ENCODE measurements at regions not wholly inside any gene's neighbourhood (a gene's known extent, or its start where the extent isn't known, plus 50 kb on each side); places are given as distances from the start of the nearest gene placed in this dataset.

GRCh38 chr2:234638966-234639365 is 142.1 kb upstream of the ARL4C start:
- 95% methylated on average over 1 of the region's 1 CpG for WGBS (ENCODE audit: insufficient coverage, insufficient replicate concordance, low lambda C conversion rate, missing lambda C conversion rate)
- H3K79me2 ChIP-seq (ENCODE audit: control insufficient read depth, insufficient read depth, low read length) = no peaks in the 10 kb centered on the region
- no peaks in the 10 kb centered on the region for H3K36me3 ChIP-seq (ENCODE audit: control insufficient read depth in 2 of 2, insufficient read depth in 2 of 2, low read length in 1 of 2)
- no peak overlapping the region for H3K9ac ChIP-seq (ENCODE audit: control insufficient read depth, insufficient read depth, low read length)
- ChIA-PET RAD21 (ENCODE audit: unreplicated experiment) (no interaction called here), CTCF (interaction anchor here (0.8 kb wide), 1 partner anchor 28 kb away, joined by 3 read pairs; no protein-coding TSS in a partner anchor), POLR2A (no interaction called here), SMC1A (ENCODE audit: uncharacterized antibody, unreplicated experiment) (no interaction called here)
- DNase-seq (ENCODE audit: low read depth, low spot score) = no peak
- ATAC-seq = no peak
- no peaks in the 10 kb centered on the region for H3K27me3 ChIP-seq (replicated peaks in 1 of 2; ENCODE audit: control insufficient read depth in 2 of 2, insufficient read depth in 2 of 2, low read length in 1 of 2)
- TF ChIP-seq POU2F2 (IDR thresholded peaks at IDR 0.05; ENCODE audit: borderline replicate concordance, low read depth, low read length) = no peak
- no peak for TF ChIP-seq RB1 (IDR thresholded peaks at IDR 0.05; ENCODE audit: borderline replicate concordance)
- no peak for TF ChIP-seq HDAC6 (IDR thresholded peaks at IDR 0.05; ENCODE audit: unreplicated experiment)
- no peak for TF ChIP-seq CHD2 (IDR thresholded peaks at IDR 0.05; ENCODE audit: borderline replicate concordance, low read depth, low read length)
- no peak for TF ChIP-seq JUND (IDR thresholded peaks at IDR 0.05; ENCODE audit: low read depth, low read length)
- TF ChIP-seq WRNIP1 (IDR thresholded peaks at IDR 0.05; ENCODE audit: borderline replicate concordance, low read depth, low read length) = no peak
- TF ChIP-seq ZNF207 (IDR thresholded peaks at IDR 0.05; ENCODE audit: borderline replicate concordance) = no peak
- BruUV-seq (replicated peaks) = no TSS peak
- H3K9me3 ChIP-seq (replicated peaks; ENCODE audit: control insufficient read depth, insufficient read depth, low read length) = no peaks in the 10 kb centered on the region; the same call in 2 of the 3 replicates
- no peak for FAIRE-seq
- no peak overlapping the region for H3K27ac ChIP-seq (ENCODE audit: control insufficient read depth, insufficient read depth)
- H3K4me2 ChIP-seq (ENCODE audit: control insufficient read depth, insufficient read depth) = no peak overlapping the region
- H2AFZ ChIP-seq (ENCODE audit: control insufficient read depth, low read depth, low read length) = no peak overlapping the region
- no peaks in the 10 kb centered on the region for H4K20me1 ChIP-seq (ENCODE audit: control insufficient read depth, insufficient read depth)
- in situ Hi-C loops (cut with MboI) = no loop called here
- intact Hi-C loops (cut with micrococcal nuclease; ENCODE audit: unreplicated experiment) = no loop called here
- H3K4me3 ChIP-seq = no peak overlapping the region
- H3K4me1 ChIP-seq (ENCODE audit: control insufficient read depth, insufficient read depth, low read length) = no peaks in the 10 kb centered on the region

GRCh38 chr2:234635284-234635683 is 138.4 kb upstream of the ARL4C start:
- DNase-seq (ENCODE audit: low read depth, low spot score) = no peak
- no peak for TF ChIP-seq JUNB (IDR thresholded peaks at IDR 0.05)
- TF ChIP-seq FOXM1 (IDR thresholded peaks at IDR 0.05; ENCODE audit: low read depth, low read length) = no peak
- no peak for TF ChIP-seq KDM1A (IDR thresholded peaks at IDR 0.05; ENCODE audit: borderline replicate concordance)
- no peak for TF ChIP-seq IKZF1 (conservative IDR thresholded peaks at IDR 0.05)
- TF ChIP-seq PAX8 (IDR thresholded peaks at IDR 0.05) = no peak
- TF ChIP-seq RAD21 (IDR thresholded peaks at IDR 0.05; ENCODE audit: insufficient read depth, low read depth, low read length) = no peak
- no peak for TF ChIP-seq TAF1 (IDR thresholded peaks at IDR 0.05; ENCODE audit: borderline replicate concordance, low read depth, low read length)
- no peak for TF ChIP-seq TCF12 (IDR thresholded peaks at IDR 0.05; ENCODE audit: low read depth, low read length)
- BruUV-seq (replicated peaks) = no TSS peak
- no peak overlapping the region for H2AFZ ChIP-seq (ENCODE audit: control insufficient read depth, low read depth, low read length)
- intact Hi-C loops (cut with micrococcal nuclease; ENCODE audit: unreplicated experiment) (no loop called here), in situ Hi-C loops (cut with MboI) (no loop called here)
- H3K36me3 ChIP-seq (ENCODE audit: control insufficient read depth in 2 of 2, insufficient read depth in 2 of 2, low read length in 1 of 2) = no peaks in the 10 kb centered on the region
- H3K4me2 ChIP-seq (ENCODE audit: control insufficient read depth, insufficient read depth) = no peak overlapping the region
- POLR2A ChIA-PET = no interaction called here
- no peak overlapping the region for H3K27ac ChIP-seq (ENCODE audit: control insufficient read depth, insufficient read depth)
- FAIRE-seq = no peak
- SMC1A ChIA-PET (ENCODE audit: uncharacterized antibody, unreplicated experiment) = no interaction called here
- H3K9ac ChIP-seq (ENCODE audit: control insufficient read depth, insufficient read depth, low read length) = no peak overlapping the region
- no peak for ATAC-seq
- H4K20me1 ChIP-seq (ENCODE audit: control insufficient read depth, insufficient read depth) = no peaks in the 10 kb centered on the region
- no peaks in the 10 kb centered on the region for H3K79me2 ChIP-seq (ENCODE audit: control insufficient read depth, insufficient read depth, low read length)
- no peak overlapping the region for H3K4me3 ChIP-seq
- H3K4me1 ChIP-seq (ENCODE audit: control insufficient read depth, insufficient read depth, low read length) = no peaks in the 10 kb centered on the region
- H3K27me3 ChIP-seq (replicated peaks in 1 of 2; ENCODE audit: control insufficient read depth in 2 of 2, insufficient read depth in 2 of 2, low read length in 1 of 2) = 0 out of 4 replicates have a peak, but pooled peaks cover 0 to 3% of the 10 kb centered on the region in 2 experiments
- RAD21 ChIA-PET (ENCODE audit: unreplicated experiment) = no interaction called here
- 8% methylated on average over 1 of the region's 1 CpG for WGBS (ENCODE audit: insufficient coverage, insufficient replicate concordance, low lambda C conversion rate, missing lambda C conversion rate)
- H3K9me3 ChIP-seq (replicated peaks; ENCODE audit: control insufficient read depth, insufficient read depth, low read length) = no peaks in the 10 kb centered on the region; the same call in 2 of the 3 replicates
- CTCF ChIA-PET = no interaction called here
